ENCODE measurements at regions not wholly inside any gene's neighbourhood (a gene's known extent, or its start where the extent isn't known, plus 50 kb on each side); places are given as distances from the start of the nearest gene placed in this dataset.
"Not testable (repeated sequence)": the region's sequence is repeated elsewhere in the genome, so short reads cannot be mapped to it uniquely, and the experiment has no call there.

DNA sequence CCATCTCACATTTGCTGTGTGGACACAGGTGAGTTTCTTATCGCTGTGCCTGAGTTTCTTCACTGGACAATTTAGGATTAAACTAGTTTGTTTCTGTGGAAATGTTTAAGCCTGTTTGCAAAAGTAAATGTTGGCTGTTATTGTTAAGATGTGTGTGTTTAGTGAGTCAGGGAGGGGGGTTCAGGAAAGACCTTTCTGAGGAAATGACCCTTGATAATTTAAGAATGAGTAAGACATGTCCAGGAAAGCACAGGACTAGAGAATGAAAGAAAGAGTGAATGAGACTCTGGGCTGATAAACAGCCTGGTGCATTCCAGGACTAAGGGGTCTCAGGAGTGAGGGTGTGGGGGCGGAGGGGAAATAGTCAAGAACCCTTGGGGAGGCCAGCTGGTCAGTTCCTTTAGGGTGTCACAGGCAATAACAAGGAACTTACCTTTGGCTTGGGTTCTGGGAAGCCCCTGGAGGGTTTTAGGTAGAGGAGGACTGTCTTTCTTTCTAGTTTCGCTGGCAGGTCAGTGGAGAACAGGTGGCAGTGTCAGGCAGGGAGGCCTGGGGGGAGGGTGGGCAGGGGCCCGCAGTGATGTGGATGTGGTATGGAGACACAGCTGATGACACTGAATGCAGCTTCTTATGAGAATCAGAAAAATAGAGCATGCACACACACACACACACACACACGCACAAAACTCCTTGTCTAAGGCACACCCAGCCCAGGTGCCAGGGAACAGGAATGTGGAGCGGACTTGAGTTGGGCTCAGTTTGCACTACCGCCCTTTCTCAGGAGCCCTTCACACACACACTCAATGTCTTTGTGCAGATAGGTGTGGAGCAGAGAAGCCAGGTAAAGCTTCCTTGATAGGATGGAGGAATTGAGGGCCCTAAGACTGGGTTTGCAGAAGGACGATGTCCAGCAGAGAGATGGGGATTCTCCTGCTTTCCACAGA is 1005.5 kb downstream of the VRK1 start:
- DNase-seq (ENCODE audit: low spot score), result no peak

DNA sequence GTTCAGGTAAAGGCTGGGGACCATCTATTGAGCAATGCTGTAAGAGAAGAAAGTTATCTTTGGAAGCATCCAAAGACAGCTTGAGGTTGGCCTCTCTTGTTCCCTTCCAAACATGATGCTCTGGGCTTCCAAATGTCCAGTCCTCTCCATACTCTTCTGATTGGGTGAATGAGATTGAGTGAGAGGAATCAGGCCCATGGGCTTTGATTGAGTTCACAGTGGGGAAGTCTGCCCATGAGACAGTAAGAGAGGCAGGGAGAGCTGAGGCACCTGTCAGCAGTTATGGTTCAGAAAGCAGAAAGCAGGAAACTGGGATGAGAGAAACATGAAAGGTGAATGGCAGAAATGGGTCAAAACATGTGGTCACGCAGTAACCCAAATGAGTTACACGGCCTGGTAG is 1006.9 kb downstream of the VRK1 start:
- no peak for DNase-seq (ENCODE audit: low spot score)

DNA sequence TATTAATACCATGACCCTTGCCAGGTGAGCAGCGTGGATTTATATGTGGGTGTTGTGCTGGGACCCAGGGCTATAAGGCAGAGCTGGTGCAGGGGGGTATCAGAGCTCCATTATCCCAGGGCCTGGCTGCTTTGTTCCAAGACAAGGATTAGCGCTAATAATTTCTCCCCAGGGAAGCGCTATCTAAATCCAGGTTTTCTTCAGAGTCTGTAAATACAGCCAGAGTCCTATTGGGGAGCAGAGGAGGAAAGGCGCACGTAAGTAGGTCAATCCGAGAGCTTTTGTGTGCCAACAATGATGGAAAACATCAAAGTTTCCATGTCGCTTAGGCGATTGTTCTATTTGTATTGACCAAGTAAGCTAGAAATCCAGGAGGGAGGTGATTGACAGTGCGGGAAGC is 1009.7 kb downstream of the VRK1 start:
- DNase-seq (ENCODE audit: low spot score), result no peak

DNA sequence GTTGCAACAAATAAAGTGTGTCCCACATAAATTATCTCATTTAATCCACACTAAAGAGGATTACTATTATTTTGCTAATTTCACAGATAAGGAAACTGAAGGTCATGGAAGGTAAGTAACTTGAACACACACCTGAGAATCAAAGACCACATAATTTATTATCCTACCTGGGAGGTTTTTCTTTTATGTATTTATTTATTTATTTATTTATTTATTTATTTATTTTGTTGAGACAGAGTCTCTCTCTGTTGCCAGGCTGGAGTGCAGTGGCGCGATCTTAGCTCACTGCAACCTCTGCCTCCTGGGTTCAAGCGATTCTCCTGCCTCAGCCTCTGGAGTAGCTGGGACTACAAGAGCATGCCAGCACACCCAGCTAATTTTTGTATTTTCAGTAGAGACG is 1011.4 kb downstream of the VRK1 start:
- not testable (repeated sequence) for DNase-seq (ENCODE audit: low spot score)

DNA sequence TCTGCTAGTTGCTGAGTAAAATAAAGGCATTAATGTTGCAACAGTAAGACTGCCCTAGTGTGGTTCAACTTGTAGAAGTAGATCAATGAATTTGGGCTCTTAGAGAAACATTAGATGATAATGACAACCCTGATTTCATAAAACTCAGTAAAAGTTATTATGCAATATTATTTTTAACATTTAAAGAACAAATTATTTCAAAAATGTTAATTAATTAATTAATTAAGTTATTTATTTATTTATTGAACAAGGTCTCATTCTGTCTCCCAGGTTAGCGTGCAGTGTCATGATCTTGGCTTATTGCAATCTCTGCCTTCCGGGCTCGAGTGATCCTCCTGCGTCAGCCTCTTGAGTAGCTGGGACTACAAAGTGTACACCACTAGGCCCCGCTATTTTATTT is 1016.4 kb downstream of the VRK1 start:
- DNase-seq (ENCODE audit: low spot score), result no peak

DNA sequence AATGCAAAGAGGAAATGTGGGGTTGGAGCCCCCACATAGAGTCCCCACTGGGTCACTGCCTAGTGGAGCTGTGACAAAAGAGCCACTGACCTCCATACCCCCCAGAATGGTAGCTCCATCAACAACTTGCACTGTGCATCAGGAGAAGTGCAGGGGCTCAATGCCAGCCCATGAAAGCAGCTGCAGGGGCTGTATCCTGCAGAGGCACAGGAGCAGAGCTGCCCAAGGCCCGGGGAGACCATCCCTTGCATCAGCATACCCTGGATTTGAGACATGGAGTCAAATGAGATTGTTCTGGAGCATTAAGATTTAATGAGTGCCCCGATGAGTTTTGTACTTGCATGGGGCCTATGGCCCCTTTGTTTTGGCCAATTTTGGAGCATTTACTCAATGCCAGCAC is 1023.6 kb downstream of the VRK1 start:
- no peak for DNase-seq (ENCODE audit: low spot score)

DNA sequence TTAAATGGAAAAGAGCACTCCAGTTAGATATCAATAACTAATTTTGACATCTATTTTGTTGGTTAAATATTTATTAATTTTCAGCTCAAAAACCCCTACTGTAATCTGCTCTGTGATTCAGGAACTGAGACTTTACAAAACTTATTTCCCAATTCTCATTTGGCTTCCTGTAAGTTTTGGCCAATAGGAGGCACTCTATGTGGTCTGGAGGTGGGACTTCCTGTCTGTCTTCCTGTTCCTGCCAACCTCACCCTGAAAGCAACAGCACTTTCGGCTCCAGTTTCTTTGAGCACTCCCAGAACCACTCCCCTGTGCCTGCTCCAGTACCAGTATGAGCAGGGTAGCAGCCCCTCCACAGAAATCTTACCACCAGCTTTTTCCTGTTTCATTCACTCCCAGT is 1027.0 kb downstream of the VRK1 start:
- no peak for DNase-seq (ENCODE audit: low spot score)

DNA sequence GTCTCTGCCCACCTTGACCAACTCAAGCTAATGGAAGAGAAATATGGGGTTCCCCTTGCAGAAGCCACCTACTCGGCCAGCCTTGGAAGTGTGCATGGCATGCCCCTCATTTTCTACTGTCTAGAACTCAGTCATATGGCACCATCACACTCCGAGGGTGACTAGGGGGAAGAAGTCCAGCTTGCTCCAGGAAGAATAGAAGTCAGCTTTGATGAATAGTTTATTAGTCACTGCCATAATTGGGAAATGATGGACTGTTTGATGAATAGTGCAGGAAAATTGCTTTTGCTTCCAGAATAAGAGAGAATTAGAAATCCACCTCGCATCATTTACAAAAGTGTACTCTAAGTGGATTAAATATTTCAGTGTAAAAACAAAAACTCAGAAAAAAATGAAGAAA is 1030.6 kb downstream of the VRK1 start:
- no peak for DNase-seq (ENCODE audit: low spot score)

DNA sequence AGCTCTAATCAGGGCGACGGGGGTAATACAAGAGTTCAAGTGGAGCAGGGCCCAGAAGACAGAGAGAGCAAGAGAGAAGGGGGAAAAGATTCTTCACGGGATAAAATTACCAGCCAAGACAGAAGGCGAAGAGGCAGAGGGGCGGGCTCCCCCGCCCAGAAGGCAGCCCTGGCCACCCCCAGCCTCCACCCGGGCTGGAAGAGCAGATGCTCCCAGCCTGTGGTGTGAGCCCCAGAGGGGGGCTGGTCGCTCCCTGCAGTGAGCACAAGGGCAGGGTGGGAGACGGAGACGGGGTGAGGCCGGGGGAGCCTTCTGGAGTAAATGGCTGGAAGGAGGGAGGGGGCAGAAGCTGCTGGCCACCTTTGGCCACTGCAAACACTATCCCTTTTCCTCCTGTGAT is 1035.6 kb downstream of the VRK1 start:
- no peak for DNase-seq (ENCODE audit: low spot score)

DNA sequence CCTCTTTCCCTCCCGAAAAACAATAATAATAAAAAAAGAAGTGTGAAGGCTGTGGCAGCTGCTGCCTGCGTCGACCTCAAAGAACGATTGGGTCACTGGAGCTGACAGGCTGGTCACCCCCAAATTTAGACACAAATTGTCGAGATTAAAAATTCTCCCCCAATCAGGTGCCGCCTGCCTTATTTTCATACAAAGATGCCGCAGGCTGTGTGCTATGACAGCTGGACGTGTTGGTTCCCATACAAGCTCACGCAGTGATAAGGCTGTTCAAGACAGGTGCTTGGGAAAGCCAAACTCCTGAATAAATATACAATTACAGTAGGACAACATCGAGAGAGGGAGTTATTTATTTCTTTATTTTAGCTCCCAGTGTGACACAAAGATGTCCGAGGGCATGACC is 1041.8 kb downstream of the VRK1 start:
- no peak for DNase-seq (ENCODE audit: low spot score)

DNA sequence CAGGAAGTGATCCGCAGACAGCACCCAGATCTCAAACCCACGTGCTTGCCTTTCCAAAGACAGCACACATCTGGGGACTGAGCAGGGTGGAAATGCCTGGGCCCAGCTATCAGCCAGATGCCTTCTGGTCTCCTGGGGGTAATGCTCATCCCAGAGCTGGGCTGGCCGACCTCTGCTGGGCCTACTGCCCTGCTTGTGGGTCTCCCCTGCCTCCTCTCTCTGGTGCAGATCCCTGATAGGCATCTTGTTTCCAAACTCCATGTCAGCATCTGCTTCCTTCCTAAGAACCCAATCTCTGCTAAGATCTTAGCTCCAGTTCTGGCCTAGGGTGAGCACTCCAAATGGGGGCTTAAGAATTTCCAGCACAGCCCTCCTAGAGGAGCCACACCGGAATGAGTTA is 1043.0 kb downstream of the VRK1 start:
- no peak for DNase-seq (ENCODE audit: low spot score)

DNA sequence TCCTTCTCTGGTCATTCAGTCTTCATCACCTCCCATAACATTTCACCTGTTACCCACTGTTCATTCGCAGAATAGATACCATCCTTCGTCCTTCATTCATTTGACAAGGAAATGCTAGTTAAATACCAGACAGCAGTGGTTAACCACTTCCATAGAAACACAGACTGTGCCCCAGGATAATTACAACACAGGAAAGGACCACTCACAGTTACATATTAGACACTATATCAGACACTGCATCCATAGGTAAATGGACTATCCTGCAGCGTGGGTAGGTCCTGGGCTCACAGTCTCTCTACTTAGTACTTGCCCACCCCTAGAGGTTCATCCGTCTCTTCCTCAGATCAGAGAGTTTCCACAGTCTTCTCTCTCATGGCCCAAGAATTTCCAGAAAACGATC is 1044.6 kb downstream of the VRK1 start:
- no peak for DNase-seq (ENCODE audit: low spot score)

DNA sequence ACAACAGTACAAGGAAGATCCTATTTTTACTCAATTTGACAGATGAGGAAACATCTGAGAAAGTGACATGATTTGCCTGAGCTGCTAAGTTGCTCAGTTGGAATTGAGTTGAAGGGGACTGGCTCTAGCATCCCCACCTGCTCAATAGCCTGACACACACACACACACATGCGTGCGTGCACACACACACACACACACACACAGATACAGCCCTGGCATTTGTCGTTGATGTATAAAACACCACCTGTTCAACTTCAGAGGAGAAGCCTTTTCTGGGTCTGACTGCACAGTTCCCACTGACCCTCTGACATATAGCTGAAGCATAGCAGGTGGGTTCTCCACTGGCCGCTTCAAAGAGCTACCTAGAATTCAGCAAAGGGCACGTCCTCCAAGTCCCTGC is 1045.9 kb downstream of the VRK1 start:
- DNase-seq (ENCODE audit: low spot score), result no peak

DNA sequence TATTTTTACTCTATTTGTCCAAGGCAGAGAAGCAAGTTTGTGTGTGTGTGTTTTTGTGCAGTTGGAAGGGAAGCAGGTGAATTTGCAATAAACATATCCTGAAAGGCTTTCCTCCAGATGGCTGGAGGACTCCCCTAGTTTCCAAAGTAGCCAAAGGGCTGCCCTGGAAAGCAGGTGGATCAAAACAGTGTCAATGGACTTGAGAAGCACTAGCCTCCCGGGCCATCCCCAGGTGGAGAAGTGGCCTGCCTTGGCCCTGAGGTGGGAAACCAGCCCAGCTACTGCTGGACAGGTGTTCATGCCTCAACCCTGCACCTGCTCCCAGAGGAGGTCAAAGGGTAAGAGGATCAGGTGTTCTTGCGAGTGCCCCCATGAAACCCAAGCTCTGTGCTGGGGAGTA is 1046.9 kb downstream of the VRK1 start:
- DNase-seq (ENCODE audit: low spot score), result no peak

DNA sequence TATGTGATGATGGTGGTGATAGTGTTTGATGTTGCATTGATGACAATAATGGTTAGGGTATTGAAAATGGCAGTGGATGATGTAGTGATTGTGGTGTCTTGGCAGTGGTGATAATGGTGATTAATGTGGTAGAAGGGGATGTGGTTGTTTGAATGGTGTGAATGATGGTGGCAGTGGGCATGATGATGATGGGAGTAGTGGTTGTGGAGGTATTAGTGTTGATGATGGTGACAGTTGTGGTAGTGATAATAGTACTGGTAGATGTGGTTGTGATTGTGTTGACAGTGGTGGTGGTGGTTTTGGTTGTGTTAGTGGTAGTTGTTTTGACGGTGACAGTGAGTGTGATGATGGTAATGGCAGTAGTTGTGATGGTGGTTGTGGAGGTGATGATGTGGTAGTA is 1049.0 kb downstream of the VRK1 start:
- no peak for DNase-seq (ENCODE audit: low spot score)

DNA sequence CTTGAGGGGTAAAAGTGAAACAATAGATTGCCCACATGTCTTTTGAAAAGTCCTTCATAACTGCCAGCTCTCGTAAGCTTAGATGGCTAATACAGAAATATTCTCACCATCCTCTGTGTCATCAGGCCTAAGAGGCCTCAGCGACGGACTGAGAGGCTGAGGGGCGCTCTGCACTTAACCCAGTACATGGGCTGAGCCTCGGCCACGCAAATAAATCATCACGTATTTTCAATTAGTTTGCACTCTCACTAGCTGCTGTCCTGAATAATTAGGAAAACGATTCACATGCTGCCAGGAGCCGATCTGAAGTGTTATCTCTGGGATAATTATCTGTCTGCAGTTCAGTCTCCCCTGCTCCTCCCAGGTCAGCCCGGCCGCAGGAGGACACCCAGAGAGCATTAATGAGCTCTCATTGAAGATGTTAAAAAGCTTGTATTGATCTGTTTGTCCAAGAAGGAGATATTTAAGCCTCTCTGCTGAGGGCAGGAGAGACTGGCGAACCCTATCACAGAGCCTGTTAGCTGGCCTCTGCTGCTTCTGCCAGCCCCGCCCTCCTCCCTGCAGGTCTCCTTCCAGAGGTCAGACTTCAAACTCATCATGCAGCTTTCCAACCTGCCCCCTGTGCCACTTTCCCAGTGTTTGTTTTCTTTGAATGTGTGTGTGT is 1051.3 kb downstream of the VRK1 start:
- no peak for DNase-seq (ENCODE audit: low spot score)

DNA sequence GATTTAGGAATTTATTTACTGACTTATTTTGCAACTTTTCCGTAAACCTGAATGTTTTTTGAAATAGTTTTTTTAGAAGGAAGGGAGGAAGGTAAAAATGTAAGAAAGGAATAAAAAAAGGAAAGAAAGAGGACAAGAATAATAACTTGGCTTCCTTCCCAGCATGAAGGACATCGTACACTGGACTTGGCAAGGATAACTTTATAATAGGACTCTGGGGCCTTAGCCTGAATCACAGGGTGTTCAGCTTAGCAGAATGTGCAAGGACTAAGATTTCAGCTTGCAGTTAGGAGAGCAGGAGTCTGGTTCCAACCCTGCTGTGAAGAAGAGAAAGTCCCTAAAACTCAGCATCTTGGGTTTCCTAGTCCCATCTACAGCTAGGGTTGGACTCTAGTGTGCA is 1053.3 kb downstream of the VRK1 start:
- DNase-seq (ENCODE audit: low spot score), result no peak

DNA sequence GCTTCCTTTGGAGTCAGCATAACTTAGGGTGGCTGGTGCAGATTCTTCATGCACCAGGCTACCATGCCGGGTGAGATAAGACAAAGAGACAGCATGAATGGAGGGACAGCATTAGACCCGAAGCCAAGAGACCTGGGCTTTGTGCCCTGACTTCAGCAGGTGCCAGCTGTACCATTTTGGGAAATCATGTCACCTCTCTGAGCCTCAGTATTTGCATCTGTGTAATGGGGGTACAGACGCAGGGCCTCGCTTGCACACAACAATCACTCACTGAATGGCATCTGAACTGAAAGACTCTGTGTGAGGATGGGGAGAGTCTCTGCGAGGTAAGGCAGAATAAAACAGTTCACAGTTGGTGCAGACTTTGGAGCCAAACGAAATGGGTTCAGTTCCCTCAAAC is 1053.7 kb downstream of the VRK1 start:
- DNase-seq (ENCODE audit: low spot score), result no peak

DNA sequence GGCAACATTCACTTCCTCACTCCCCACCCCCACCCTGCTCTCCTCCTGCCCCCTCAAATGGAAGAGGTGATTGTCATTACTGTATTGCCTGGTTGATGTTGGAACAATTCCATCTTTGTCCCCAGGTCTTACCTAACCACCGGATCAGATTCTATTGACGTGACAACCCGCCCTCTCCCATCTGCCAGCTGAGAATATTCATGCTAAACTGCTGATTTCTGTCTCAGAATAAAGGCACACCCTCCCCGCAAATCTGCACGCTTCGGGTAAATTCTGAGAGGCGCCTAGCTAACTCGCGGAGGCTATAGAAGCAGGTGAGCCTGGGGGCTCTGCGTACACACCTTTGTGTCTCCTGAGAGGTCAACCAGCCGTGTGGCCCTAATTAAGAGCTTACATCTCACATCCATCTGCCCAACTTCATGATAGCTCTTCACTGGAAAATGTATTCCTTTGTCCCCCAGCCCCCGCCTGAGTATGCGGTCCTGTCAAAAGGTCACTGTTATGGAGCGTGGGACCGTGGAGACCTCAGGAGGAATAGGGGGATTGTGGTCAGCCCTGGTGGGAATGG is 1054.3 kb downstream of the VRK1 start:
- no peak for DNase-seq (ENCODE audit: low spot score)

DNA sequence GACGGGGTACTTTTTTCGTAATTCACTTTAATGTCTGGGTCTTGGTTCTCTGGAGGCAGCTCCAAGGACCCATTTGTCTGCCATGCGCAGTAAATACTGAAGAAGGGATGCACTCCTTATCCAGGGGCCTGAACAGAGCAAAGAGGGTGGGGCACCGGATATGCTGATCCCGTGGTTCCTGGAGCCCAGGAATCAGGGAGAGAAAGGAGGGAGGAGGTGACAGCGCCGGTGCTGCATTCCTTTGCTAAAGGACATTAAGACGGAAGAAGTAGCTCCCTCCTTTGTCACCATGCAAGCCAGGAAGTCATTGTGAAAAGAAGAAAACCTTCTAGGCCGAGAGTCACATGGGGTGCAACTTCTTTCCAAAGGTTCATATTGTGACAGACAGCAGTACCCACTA is 1057.7 kb downstream of the VRK1 start:
- DNase-seq (ENCODE audit: low spot score), result no peak

DNA sequence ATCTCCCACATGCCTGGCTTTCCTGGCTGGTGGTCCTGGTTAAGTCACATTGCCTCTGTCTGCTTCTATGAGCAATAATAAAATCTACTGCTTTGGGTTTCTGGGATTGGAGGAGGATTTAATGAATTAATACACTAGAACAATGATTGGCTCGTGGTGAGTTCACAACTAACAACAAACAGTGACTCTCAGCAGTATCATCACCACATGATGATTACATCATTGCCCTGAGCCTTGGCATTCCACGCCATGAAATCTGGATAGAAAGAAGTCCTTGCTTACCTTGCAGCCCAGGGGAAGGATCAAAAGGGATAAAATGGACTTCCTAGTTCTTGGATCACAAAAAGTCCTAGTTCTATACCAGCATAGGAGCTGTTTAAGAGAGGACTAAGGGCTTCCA is 1069.0 kb downstream of the VRK1 start:
- DNase-seq (ENCODE audit: low spot score), result no peak

DNA sequence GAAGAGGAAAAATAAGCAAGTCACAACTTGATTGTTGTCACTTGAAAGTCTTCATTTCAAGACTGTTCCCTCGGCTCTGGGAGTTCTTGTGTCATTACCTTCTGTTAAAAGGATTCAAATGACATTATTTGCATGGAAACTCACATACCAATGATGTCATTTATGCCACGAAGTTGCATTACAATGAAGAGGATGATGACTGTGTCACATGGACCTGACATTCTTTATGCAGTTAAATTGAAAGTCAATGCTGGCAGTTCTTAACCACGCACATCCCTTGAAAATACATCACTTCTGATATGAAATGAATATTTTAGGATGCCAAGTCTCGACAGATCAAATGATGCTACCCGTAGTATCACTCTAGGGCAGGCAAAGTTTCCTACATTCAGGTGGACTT is 1069.5 kb downstream of the VRK1 start:
- DNase-seq (ENCODE audit: low spot score), result no peak

DNA sequence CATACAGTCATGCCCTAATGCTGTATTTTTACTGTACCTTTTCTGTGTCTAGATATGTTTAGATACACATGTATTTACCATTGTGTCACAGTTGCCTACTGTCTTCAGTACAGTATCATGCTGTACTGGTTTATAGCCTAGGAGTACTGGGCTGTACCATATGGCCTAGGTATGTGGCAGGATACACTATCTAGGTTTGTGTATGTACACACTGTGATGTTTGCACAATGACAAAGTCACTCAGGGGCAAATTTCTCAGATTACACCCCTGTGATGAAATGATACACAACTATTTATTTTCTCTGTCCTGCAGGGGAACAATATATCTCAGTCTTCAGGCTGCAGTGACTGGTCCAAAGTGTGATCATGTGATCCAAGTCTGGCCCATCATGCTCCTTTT is 1076.1 kb downstream of the VRK1 start:
- DNase-seq (ENCODE audit: low spot score), result no peak

Measured in AG08395 (cell line).